Keratinocyte (primary cell): ENCODE measurements at regions not wholly inside any gene's neighbourhood (a gene's known extent, or its start where the extent isn't known, plus 50 kb on each side); places are given as distances from the start of the nearest gene placed in this dataset.

Source experiments
- DNase-seq: peaks from one replicate; pipeline ENCODE4 v3.0.0-alpha.2; 2011; ENCODE audit warnings: low read depth, missing footprints, low spot score
- FAIRE-seq: peaks from 2 replicates; lab custom pipeline; 2011; peaks lifted over from hg19 to GRCh38; lab: Jason Lieb, UNC
- H2AFZ ChIP-seq: 2 replicates; pipeline ENCODE4 v1.6.0; 2012; ENCODE audit warnings: low read length, control low read depth, inconsistent platforms; ENCODE audit not compliant: control insufficient read depth
- H3K27ac ChIP-seq: 2 replicates; pipeline ENCODE4 v1.5.1; 2011; ENCODE audit warnings: low read length; ENCODE audit not compliant: control insufficient read depth, insufficient read depth
- H3K27me3 ChIP-seq: 3 replicates; pipeline ENCODE4 v1.6.0; 2011; ENCODE audit warnings: low read length; ENCODE audit not compliant: control insufficient read depth, insufficient read depth; ENCODE audit errors: extremely low read depth
- H3K36me3 ChIP-seq, 2 experiments: 2 replicates in 1 of 2; 3 replicates in 1 of 2; pipeline ENCODE4 v1.5.1; 2011; ENCODE audit warnings: low read length in 2 of 2, mild to moderate bottlenecking in 1 of 2; ENCODE audit not compliant: control insufficient read depth in 2 of 2, insufficient read depth in 2 of 2; ENCODE audit errors: extremely low read depth in 1 of 2
- H3K4me1 ChIP-seq: 3 replicates; pipeline ENCODE4 v1.5.1; 2011; ENCODE audit warnings: low read length; ENCODE audit not compliant: control insufficient read depth, insufficient read depth; ENCODE audit errors: extremely low read depth
- H3K4me2 ChIP-seq: 3 replicates; pipeline ENCODE4 v1.6.0; 2011; ENCODE audit warnings: low read depth, low read length; ENCODE audit not compliant: control insufficient read depth, insufficient read depth; ENCODE audit errors: extremely low read depth
- H3K4me3 ChIP-seq, 3 experiments: fragments of 200-600 bp in 1 of 3; sonication (generic) in 1 of 3; 2 replicates in 2 of 3; 3 replicates in 1 of 3; pipeline ENCODE4 v1.5.1; 2011 to 2016; ENCODE audit warnings: low read length in 3 of 3, mild to moderate bottlenecking in 3 of 3, control low read depth in 2 of 3, inconsistent platforms in 1 of 3, low read depth in 1 of 3, mixed read lengths in 1 of 3, mixed run types in 1 of 3, moderate library complexity in 1 of 3; ENCODE audit not compliant: control insufficient read depth in 2 of 3, insufficient read depth in 2 of 3; ENCODE audit errors: extremely low read depth in 1 of 3
- H3K79me2 ChIP-seq: 2 replicates; pipeline ENCODE4 v1.6.0; 2012; ENCODE audit warnings: low read length; ENCODE audit not compliant: control insufficient read depth, insufficient read depth
- H3K9ac ChIP-seq: 3 replicates; pipeline ENCODE4 v1.6.0; 2011; ENCODE audit warnings: low read length; ENCODE audit not compliant: control insufficient read depth, insufficient read depth; ENCODE audit errors: extremely low read depth
- H3K9me1 ChIP-seq: 3 replicates; pipeline ENCODE4 v1.6.0; 2011; ENCODE audit warnings: low read length; ENCODE audit not compliant: control insufficient read depth, insufficient read depth; ENCODE audit errors: extremely low read depth
- H3K9me3 ChIP-seq: 2 replicates; pipeline ENCODE4 v1.5.1; 2012; ENCODE audit warnings: low read depth, low read length; ENCODE audit not compliant: control insufficient read depth
- H4K20me1 ChIP-seq: 3 replicates; pipeline ENCODE4 v1.6.0; 2011; ENCODE audit warnings: low read length; ENCODE audit not compliant: control insufficient read depth, insufficient read depth; ENCODE audit errors: extremely low read depth
- CTCF ChIP-seq, 3 experiments: IDR thresholded peaks in 1 of 3; conservative IDR thresholded peaks in 1 of 3; optimal IDR thresholded peaks in 1 of 3; 2 replicates in 2 of 3; 3 replicates in 1 of 3; pipeline versions ENCODE3 to v1.5.1; 2011; ENCODE audit warnings: low read length in 3 of 3, mild to moderate bottlenecking in 3 of 3, moderate library complexity in 2 of 3, control low read depth in 1 of 3, inconsistent platforms in 1 of 3; ENCODE audit not compliant: insufficient read depth in 2 of 3; ENCODE audit errors: extremely low read depth in 1 of 3
- EZH2 ChIP-seq: IDR thresholded peaks from one replicate; pipeline ENCODE4 v1.6.1; 2012; ENCODE audit warnings: inconsistent platforms, mild to moderate bottlenecking, low read length, moderate library complexity
- dilution Hi-C: fragments of 300-500 bp; cut with MboI; formaldehyde crosslinking; loops from one replicate; pipeline ENCODE4 v1.7.0; 2020; ENCODE audit warnings: low sequenced_read_pairs; ENCODE audit not compliant: extremely low pct_ligation_motif_present

GRCh38 chr14:76566439-76566838 lies 190.5 kb downstream of the ESRRB start:
- H4K20me1 ChIP-seq = no peaks in the 10 kb centered on the region
- no peak overlapping the region for H2AFZ ChIP-seq
- no peaks in the 10 kb centered on the region for H3K27me3 ChIP-seq
- H3K79me2 ChIP-seq = no peaks in the 10 kb centered on the region
- H3K36me3 ChIP-seq = no peaks in the 10 kb centered on the region
- H3K9ac ChIP-seq = no peak overlapping the region
- dilution Hi-C loops = no loop called here
- H3K4me1 ChIP-seq = no peaks in the 10 kb centered on the region
- DNase-seq (no peak), FAIRE-seq (no peak)
- H3K27ac ChIP-seq = no peak overlapping the region
- H3K9me3 ChIP-seq = no peaks in the 10 kb centered on the region
- H3K4me3 ChIP-seq = no peak overlapping the region
- H3K9me1 ChIP-seq = no peaks in the 10 kb centered on the region
- H3K4me2 ChIP-seq = no peak overlapping the region
- no peak for TF ChIP-seq EZH2
- no peak for TF ChIP-seq CTCF (optimal IDR thresholded peaks at IDR 0.05 in 1 of 3, IDR thresholded peaks at IDR 0.05 in 1 of 3, conservative IDR thresholded peaks at IDR 0.05 in 1 of 3; ENCODE audit: extremely low read depth in 1 of 3, insufficient read depth in 2 of 3, low read length in 3 of 3)

DNA sequence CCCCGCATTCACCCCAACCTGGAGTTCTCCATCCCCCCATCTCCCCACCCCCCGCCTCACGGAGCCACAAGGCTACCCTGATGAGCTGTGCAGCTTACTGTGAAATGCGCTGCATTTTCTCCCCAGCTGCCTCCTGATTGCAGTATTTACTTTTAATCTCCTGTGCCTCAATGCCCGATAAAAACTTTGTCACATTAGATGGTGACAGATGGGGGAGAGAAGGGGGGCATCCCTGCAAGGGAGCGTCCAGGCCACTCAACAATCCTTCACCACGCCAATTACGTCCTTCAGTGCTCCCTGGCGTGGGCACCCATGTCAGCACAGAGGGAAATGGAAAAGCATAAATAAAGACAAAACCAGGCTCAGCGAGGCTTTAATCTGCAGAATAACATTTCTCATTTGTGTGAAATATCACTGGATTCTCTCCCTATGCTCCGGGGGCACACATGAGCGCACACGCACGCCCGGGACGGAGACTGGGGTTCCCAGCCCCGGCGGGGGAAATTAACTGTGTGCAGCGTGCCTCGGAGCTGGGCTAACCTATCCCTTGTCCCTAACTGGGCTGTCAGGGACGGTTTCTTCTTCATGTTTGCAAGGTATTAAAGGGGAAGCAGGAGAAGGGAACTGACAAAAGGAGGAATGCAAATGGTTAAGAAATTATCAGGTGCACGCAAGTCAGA lies 186.7 kb upstream of the VASH1 start:
- peak overlapping the region; percentile 38 for H2AFZ ChIP-seq
- no peak overlapping the region for H3K9ac ChIP-seq
- no peak for DNase-seq
- H4K20me1 ChIP-seq = no peaks in the 10 kb centered on the region
- H3K79me2 ChIP-seq = no peaks in the 10 kb centered on the region
- no peaks in the 10 kb centered on the region for H3K9me1 ChIP-seq
- H3K27me3 ChIP-seq = peaks cover 12% of the 10 kb centered on the region
- H3K4me3 ChIP-seq = no peak overlapping the region
- H3K9me3 ChIP-seq = no peaks in the 10 kb centered on the region
- TF ChIP-seq CTCF (optimal IDR thresholded peaks at IDR 0.05 in 1 of 3, IDR thresholded peaks at IDR 0.05 in 1 of 3, conservative IDR thresholded peaks at IDR 0.05 in 1 of 3; ENCODE audit: extremely low read depth in 1 of 3, insufficient read depth in 2 of 3, low read length in 3 of 3) = no peak
- no peak for TF ChIP-seq EZH2
- no peak overlapping the region for H3K27ac ChIP-seq
- H3K4me2 ChIP-seq = peak overlapping the region; percentile 50
- no peaks in the 10 kb centered on the region for H3K36me3 ChIP-seq
- FAIRE-seq = no peak
- dilution Hi-C loops = no loop called here
- H3K4me1 ChIP-seq = no peaks in the 10 kb centered on the region
